HG03097 (cell line): ENCODE measurements at regions not wholly inside any gene's neighbourhood (a gene's known extent, or its start where the extent isn't known, plus 50 kb on each side); places are given as distances from the start of the nearest gene placed in this dataset.

Experiments used
- ATAC-seq: cut with Tn5 transposase; IDR thresholded peaks from one replicate; pipeline ENCODE4 v1.9.1; 2021; ENCODE audit not compliant: unreplicated experiment, low FRiP score

GRCh38 chr11:92879086-92879485 is 90.4 kb upstream of the MTNR1B start:
- ATAC-seq, result no peak

GRCh38 chr11:92880381-92880780 is 89.1 kb upstream of the MTNR1B start:
- no peak for ATAC-seq

- no peak for ATAC-seq
Measured at GRCh38 chr11:92881940-92882450, 87.5 kb upstream of the MTNR1B start.

GRCh38 chr11:92882828-92883611 is 86.4 kb upstream of the MTNR1B start:
- no peak for ATAC-seq

GRCh38 chr11:92885600-92885999 is 83.9 kb upstream of the MTNR1B start:
- ATAC-seq, result no peak

- ATAC-seq, result no peak
Measured at GRCh38 chr11:92886243-92886905, 83.1 kb upstream of the MTNR1B start.

- no peak for ATAC-seq
Measured at GRCh38 chr11:92888696-92889095, 80.8 kb upstream of the MTNR1B start.

- no peak for ATAC-seq
Measured at GRCh38 chr11:92890846-92891245, 78.6 kb upstream of the MTNR1B start.

- ATAC-seq, result no peak
Measured at GRCh38 chr11:92892802-92893684, 76.4 kb upstream of the MTNR1B start.

GRCh38 chr11:92894197-92894596 is 75.3 kb upstream of the MTNR1B start:
- ATAC-seq, result no peak

- ATAC-seq, result no peak
Measured at GRCh38 chr11:92897487-92897886, 72.0 kb upstream of the MTNR1B start.

- no peak for ATAC-seq
Measured at GRCh38 chr11:92902417-92902816, 67.0 kb upstream of the MTNR1B start.

- no peak for ATAC-seq
Measured at GRCh38 chr11:92907671-92908070, 61.8 kb upstream of the MTNR1B start.

- ATAC-seq, result no peak
Measured at GRCh38 chr11:92909214-92909613, 60.2 kb upstream of the MTNR1B start.

- no peak for ATAC-seq
Measured at GRCh38 chr11:92911478-92911877, 58.0 kb upstream of the MTNR1B start.

GRCh38 chr11:92915551-92915950 is 53.9 kb upstream of the MTNR1B start:
- ATAC-seq, result no peak

- no peak for ATAC-seq
Measured at GRCh38 chr11:92916299-92916698, 53.2 kb upstream of the MTNR1B start.

- ATAC-seq, result no peak
Measured at GRCh38 chr11:92917927-92918326, 51.5 kb upstream of the MTNR1B start.

GRCh38 chr11:92919048-92919447 is 50.4 kb upstream of the MTNR1B start:
- no peak for ATAC-seq
